GM06990 (cell line): ENCODE measurements at regions not wholly inside any gene's neighbourhood (a gene's known extent, or its start where the extent isn't known, plus 50 kb on each side); places are given as distances from the start of the nearest gene placed in this dataset.

Source experiments
- DNase-seq: peaks from one replicate; pipeline ENCODE4 v3.0.0-alpha.2; 2011; ENCODE audit not compliant: insufficient read length; ENCODE audit errors: extremely low read depth
- H3K27me3 ChIP-seq: replicated peaks from 2 replicates; pipeline ENCODE4 v1.6.0; 2011; ENCODE audit warnings: low read length; ENCODE audit not compliant: control insufficient read depth, insufficient read depth
- H3K36me3 ChIP-seq: 2 replicates; pipeline ENCODE4 v1.5.1; 2011; ENCODE audit warnings: low read length; ENCODE audit not compliant: control insufficient read depth, insufficient read depth
- H3K4me3 ChIP-seq: replicated peaks from 2 replicates; pipeline ENCODE4 v1.5.1; 2011; ENCODE audit warnings: low read depth, mild to moderate bottlenecking, control low read depth, low read length
- CTCF ChIP-seq: IDR thresholded peaks from 2 replicates; pipeline ENCODE4 v1.5.1; 2011; ENCODE audit warnings: low read length, control low read depth, mild to moderate bottlenecking, inconsistent platforms; ENCODE audit not compliant: insufficient read depth, poor library complexity, severe bottlenecking

GRCh38 chr20:52441710-52442109, 250.1 kb upstream of the ZFP64 start:
- Histone ChIP-seq H3K4me3 (no peak overlapping the region), H3K36me3 (no peaks in the 10 kb centered on the region), H3K27me3 (no peaks in the 10 kb centered on the region; the same call in 1 of the 2 replicates)
- no peak for TF ChIP-seq CTCF
- no peak for DNase-seq

- H3K36me3 ChIP-seq = no peaks in the 10 kb centered on the region
- TF ChIP-seq CTCF = no peak
- DNase-seq = no peak
- H3K4me3 ChIP-seq = no peak overlapping the region
- H3K27me3 ChIP-seq = no peaks in the 10 kb centered on the region; the same call in 1 of the 2 replicates
These were observed 247.8 kb upstream of the ZFP64 start for GRCh38 chr20:52439375-52439774.

GRCh38 chr20:52438326-52438963, 246.9 kb upstream of the ZFP64 start:
- TF ChIP-seq CTCF = no peak
- no peak for DNase-seq
- Histone ChIP-seq H3K4me3 (no peak overlapping the region), H3K27me3 (no peaks in the 10 kb centered on the region; the same call in 1 of the 2 replicates), H3K36me3 (no peaks in the 10 kb centered on the region)

- no peaks in the 10 kb centered on the region for H3K36me3 ChIP-seq
- H3K4me3 ChIP-seq = no peak overlapping the region
- DNase-seq = no peak
- H3K27me3 ChIP-seq = no peaks in the 10 kb centered on the region
- no peak for TF ChIP-seq CTCF
These were observed 242.9 kb upstream of the ZFP64 start for GRCh38 chr20:52434453-52434852.

- Histone ChIP-seq H3K36me3 (no peaks in the 10 kb centered on the region), H3K27me3 (no peaks in the 10 kb centered on the region), H3K4me3 (no peak overlapping the region)
- no peak for TF ChIP-seq CTCF
- no peak for DNase-seq
These were observed 242.5 kb upstream of the ZFP64 start for GRCh38 chr20:52434041-52434425.
